NCI-H1417 (cell line): ENCODE measurements at regions not wholly inside any gene's neighbourhood (a gene's known extent, or its start where the extent isn't known, plus 50 kb on each side); places are given as distances from the start of the nearest gene placed in this dataset.
"Not testable (repeated sequence)": the region's sequence is repeated elsewhere in the genome, so short reads cannot be mapped to it uniquely, and the experiment has no call there.

Source experiments
- DNase-seq, 3 experiments: peaks; one replicate each; lab custom pipeline; 2025; lab: John Stamatoyannopoulos, UW

DNA sequence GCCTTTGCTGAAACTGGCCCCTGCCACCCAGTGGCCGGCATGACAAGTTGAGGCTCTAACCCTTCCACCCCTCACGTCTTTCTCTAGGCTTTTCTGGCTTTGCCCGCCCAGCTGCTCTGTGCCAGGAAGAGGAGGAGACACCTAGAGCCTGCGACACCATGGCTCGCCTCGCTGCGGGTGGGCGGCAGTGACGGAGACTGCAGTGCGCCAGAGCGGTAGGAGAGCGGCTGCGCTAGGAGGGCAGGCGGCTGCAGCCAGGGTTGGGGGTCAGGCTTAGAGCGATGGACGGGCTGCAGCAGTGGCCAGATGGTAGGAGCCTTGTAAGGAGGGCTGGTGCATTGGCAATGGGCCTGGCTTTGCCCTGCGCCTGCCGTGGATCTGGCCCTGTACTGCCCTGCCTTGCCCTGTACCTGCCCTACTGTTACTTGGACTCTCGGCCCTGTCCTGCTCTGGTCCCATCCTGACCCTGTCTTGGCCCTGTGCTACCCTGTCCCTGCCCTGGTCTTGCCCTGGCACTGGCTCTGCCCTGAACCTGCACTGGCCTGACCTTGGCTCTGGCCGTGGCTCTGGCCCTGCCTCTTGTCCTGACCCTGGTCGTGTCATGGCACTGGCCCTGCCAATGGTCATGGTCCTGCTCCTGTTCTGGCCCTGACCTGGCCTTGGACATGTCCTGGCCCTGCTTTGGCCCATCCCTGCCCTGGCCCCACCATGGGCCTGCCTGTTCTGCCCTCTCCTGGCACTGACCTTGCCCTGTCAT is 330.7 kb upstream of the PLGLB1 start:
- not testable (repeated sequence) for DNase-seq

DNA sequence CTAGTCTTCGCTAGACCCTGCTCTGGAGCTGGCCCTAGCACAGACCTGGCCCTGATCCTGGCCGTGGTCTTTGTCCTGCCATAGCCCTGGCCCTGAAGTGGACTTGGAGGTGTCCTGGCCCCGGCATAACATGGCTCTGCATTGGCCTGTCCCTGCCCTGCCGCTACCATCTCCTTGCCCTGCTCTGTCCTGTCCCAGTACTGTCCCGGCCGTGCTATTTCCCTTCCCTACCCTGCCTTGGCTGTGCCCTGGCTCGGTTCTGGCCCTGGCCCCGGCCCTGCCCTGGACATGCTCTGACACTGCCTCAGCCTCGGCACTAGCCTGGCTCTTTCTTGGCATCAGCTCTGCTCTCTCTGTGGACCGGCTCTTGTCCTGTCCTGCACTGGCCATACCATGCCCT is 331.8 kb upstream of the PLGLB1 start:
- DNase-seq, result not testable (repeated sequence)

DNA sequence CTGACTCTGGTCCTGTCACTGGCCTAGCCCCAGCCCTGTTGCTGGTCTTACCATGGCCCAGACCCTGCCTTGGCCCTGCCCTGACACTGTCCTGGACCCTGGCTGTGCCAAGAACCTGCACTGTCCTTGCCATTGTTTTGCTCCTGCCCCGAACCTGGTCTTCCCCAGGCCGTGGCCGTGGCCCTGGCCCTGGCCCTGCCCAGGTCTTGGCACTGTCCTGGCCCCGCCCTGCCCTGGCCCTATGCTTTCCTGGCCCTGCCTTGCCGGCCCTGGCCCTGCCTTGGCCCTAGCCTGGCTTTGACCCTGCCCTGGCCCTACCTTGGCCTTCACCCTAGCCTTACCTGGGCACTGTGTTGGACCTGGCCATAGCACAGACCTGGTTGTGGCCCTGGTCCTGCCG is 332.5 kb upstream of the PLGLB1 start:
- not testable (repeated sequence) for DNase-seq

- not testable (repeated sequence) for DNase-seq
These were observed 338.6 kb upstream of the PLGLB1 start for GRCh38 chr2:87360250-87360649.

- DNase-seq, result not testable (repeated sequence)
These were observed 339.3 kb upstream of the PLGLB1 start for GRCh38 chr2:87360927-87361326.

GRCh38 chr2:87361805-87362204 is 340.2 kb upstream of the PLGLB1 start:
- not testable (repeated sequence) for DNase-seq

DNA sequence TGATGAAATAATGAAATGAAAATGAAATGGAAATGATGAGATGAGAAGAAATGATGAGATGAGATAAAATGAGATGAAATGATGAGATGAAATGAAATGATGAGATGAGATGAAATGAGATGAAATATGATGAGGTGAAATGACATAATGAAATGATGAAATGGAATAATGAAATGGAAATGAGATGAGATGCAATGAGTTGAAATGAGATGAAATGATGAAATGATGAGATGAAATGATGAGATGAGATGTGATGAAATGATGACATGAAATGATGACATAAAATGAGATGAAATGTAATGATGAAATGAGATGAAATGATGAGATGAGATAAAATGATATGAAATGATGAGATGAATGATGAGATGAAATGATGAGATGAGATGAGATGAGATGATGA is 342.7 kb upstream of the PLGLB1 start:
- not testable (repeated sequence) for DNase-seq

DNA sequence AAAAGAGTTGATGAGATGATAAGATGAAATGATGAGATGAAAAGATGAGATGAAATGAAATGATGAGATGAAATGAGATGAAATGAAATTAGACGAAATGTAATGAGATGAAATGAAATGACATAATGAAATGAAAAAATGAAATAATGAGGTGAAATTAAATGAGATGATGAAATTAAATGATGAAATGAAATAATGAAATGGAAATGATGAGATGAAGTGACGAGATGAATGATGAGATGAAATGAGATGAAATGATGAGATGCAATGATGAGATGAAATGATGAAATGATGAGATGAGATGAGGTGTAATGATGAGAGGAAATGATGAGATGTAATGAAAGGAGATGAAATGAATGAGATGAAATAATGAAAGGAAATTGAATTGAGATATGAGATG is 343.4 kb upstream of the PLGLB1 start:
- DNase-seq, result not testable (repeated sequence)

DNA sequence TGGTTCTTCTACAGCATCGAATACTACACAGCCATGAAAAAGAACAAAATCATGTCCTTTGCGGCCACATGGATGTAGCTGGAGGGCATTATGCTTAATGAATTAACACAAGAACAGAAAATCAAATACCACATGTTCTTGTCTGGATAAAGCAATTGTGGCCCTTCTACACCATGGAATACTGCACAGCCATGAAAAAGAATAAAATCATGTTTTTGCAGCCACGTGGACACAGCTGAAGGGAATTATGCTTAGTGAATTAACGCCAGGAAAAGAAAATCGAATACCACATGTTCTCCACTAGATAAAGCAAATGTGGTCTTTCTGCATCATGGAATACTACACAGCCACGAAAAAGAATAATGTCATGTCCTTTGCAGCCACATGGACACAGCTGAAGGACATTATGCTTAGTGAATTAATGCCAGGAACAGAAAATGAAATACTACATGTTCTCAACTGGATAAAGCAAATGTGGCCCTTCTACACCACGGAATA is 361.8 kb upstream of the PLGLB2 start:
- DNase-seq, result not testable (repeated sequence)

DNA sequence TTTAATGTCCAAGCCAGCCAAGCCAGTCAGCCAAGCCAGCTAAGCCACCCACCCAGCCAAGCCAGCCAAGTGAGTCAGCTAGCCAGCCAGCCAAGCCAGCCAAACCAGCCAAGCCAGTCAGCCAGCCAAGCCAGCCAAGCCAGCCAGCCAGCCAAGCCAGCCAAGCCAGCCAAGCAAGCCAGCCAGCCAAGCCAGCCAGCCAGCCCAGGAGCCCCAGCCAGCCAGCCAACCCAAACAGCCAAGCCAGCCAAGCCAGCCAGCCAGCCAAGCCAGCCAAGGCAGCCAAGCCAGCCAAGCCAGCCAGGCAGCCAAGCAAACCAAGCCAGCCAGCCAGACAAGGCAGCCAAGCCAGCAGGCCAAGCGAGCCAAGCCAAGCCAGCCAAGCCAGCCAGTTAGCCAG is 352.1 kb upstream of the PLGLB2 start:
- not testable (repeated sequence) for DNase-seq

DNA sequence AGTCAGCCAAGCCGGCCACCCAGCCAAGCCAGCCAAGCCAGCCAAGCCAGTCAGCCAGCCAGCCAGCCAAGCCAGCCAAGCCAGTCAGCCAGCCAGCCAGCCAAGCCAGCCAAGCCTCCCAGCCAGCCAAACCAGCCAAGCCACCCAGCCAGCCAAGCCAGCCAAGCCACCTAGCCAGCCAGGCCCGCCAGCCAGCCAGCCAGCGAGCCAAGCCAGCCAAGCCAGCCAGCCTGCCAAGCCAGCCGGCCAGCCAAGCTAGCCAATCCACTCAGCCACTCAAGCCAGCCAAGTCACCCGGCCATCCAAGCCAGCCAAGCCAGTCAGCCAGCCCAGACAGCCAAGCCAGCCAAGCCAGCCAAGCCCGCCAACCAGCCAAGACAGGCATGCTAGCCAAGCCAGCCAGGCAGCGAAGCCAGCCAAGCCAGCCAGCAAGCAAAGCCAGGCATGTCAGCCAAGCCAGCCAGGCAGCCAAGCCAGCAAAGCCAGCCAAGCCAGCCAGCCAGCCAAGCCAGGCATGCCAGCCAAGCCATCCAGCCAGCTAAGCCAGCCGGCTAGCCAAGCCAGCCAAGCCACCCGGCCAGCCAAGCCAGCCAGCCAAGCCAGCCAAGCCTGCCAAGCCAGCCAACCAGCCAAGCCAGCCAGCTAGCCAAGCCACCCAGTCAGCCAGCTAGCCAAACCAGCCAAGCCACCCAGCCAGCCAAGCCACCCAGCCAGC is 351.2 kb upstream of the PLGLB2 start:
- not testable (repeated sequence) for DNase-seq

- not testable (repeated sequence) for DNase-seq
These were observed 350.4 kb upstream of the PLGLB2 start for GRCh38 chr2:87397276-87398065.

- DNase-seq, result not testable (repeated sequence)
These were observed 349.2 kb upstream of the PLGLB2 start for GRCh38 chr2:87398567-87399305.

GRCh38 chr2:87401726-87402345 is 346.1 kb upstream of the PLGLB2 start:
- DNase-seq, result no peak

GRCh38 chr2:87403893-87404175 is 344.1 kb upstream of the PLGLB2 start:
- DNase-seq, result no peak

DNA sequence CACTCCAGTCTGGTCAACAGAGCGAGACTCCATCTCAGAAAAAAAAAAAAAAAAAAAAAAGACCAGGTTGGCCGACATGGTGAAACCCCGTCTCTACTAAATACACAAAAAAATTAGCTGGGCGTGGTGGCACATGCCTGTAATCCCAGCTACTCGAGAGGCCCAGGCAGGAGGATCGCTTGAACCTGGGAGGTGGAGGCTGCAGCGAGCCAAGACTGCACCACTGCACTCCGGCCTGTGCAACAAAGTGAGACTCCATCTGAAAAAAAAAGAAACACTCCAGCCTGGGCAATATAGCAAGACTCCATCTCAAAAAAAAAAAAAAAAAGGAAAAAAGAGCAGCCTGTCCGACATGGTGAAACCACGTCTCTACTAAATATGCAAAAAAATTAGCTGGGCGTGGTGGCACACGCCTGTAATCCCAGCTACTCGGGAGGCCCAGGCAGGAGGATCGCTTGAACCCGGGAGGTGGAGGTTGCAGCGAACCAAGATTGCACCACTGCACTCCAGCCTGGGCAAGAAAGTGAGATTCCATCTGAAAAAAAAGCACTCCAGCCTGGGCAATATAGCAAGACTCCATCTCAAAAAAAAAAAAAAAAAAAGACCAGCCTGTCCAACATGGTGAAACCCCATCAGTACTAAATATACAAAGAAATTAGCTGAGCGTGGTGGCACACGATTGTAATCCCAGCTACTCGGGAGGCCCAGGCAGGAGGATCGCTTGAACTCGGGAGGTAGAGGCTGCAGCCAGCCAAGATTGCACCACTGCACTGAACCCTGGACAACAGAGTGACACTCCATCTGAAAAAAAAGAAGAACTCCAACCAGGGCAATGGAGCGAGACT is 343.3 kb upstream of the PLGLB2 start:
- not testable (repeated sequence) for DNase-seq

- DNase-seq, result not testable (repeated sequence)
These were observed 342.2 kb upstream of the PLGLB2 start for GRCh38 chr2:87405531-87406216.

DNA sequence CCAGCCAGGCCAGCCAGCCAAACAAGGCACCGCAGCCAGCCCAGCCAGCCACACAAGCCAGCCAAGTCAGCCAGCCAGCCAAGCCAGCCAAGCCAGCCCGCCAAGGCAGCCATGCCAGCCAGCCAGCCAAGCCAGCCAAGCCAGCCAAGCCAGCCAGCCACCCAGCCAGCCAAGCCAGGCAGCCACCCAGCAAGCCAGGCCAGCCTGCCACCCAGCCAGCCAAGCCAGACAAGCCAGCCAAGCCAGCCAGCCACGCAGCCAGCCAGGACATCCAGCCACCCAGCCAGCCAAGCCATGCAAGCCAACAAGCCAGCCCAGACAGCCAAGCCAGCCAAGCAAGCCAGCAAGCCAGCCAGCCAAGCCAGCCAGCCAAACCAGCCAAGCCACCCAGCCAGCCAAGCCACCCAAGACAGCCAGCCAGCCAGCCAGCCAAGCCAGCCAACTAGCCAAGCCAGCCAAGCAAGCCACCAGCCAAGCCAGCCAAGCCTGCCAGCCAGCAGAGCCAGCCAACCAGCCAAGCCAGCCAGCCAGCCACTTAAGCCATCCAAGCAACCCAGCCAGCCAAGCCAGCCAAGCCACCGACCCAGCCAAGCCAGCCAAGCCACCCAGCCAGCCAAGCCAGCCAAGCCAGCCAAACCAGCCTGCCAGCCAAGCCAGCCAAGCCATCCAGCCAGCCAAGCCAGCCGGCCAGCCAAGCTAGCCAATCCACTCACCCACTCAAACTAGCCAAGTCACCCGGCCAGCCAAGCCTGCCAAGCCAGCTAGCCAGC is 341.3 kb upstream of the PLGLB2 start:
- not testable (repeated sequence) for DNase-seq

DNA sequence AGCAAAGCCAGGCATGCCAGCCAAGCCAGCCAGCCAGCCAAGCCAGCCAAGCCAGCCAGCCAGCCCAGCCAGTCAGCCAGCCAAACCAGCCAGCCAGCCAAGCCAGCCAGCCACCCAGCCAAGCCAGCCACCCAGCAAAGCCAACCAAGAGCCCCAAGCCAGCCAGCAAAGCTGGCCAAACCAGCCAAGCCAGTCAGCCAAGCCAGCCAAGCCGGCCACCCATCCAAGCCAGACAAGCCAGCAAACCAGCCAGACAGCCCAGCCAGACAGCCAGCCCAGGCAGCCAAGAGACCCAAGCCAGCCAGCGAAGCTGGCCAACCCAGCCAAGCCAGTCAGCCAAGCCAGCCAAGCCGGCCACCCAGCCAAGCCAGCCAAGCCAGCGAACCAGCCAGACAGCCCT is 338.3 kb upstream of the PLGLB2 start:
- DNase-seq, result not testable (repeated sequence)
